GM10266 (cell line): ENCODE measurements at regions not wholly inside any gene's neighbourhood (a gene's known extent, or its start where the extent isn't known, plus 50 kb on each side); places are given as distances from the start of the nearest gene placed in this dataset.

ENCODE experiments used
- DNase-seq: peaks from one replicate; pipeline ENCODE4 v3.0.0; 2012; ENCODE audit errors: extremely low spot score
- CTCF ChIP-seq: IDR thresholded peaks from 2 replicates; pipeline ENCODE4 v1.5.1; 2012; ENCODE audit warnings: mild to moderate bottlenecking, low read depth; ENCODE audit not compliant: control insufficient read depth, insufficient read depth; ENCODE audit errors: missing control alignments

GRCh38 chr10:131480861-131481260 is 169.3 kb upstream of the TCERG1L start:
- no peak for TF ChIP-seq CTCF
- DNase-seq, result no peak

GRCh38 chr10:131485732-131486131 is 174.2 kb upstream of the TCERG1L start:
- no peak for TF ChIP-seq CTCF
- DNase-seq, result no peak

GRCh38 chr10:131487822-131488221 is 176.3 kb upstream of the TCERG1L start:
- TF ChIP-seq CTCF, result no peak
- no peak for DNase-seq

- no peak for TF ChIP-seq CTCF
Observed at GRCh38 chr10:131490991-131491594, 179.6 kb upstream of the TCERG1L start.

GRCh38 chr10:131492211-131492857 is 180.8 kb upstream of the TCERG1L start:
- no peak for DNase-seq
- TF ChIP-seq CTCF, result no peak

More at GRCh38 chr10:131490991-131491594, 179.6 kb upstream of the TCERG1L start:
- no peak for DNase-seq

- DNase-seq, result no peak
- no peak for TF ChIP-seq CTCF
Observed at GRCh38 chr10:131493432-131493831, 181.9 kb upstream of the TCERG1L start.

- no peak for DNase-seq
- no peak for TF ChIP-seq CTCF
Observed at GRCh38 chr10:131494451-131494850, 182.9 kb upstream of the TCERG1L start.
